Lower leg skin (tissue), 4 donors: ENCODE measurements at regions not wholly inside any gene's neighbourhood (a gene's known extent, or its start where the extent isn't known, plus 50 kb on each side); places are given as distances from the start of the nearest gene placed in this dataset.

ENCODE experiments used
- DNase-seq, 2 donors: peaks; one replicate each; pipeline ENCODE4 v3.0.0-alpha.2; 2019; ENCODE audit warnings: low spot score in 2 of 2
- H3K4me3 ChIP-seq: fragments of 200-600 bp; sonication (generic); 2 replicates; pipeline ENCODE4 v1.5.1; 2017; ENCODE audit warnings: mild to moderate bottlenecking, low read depth; ENCODE audit not compliant: poor library complexity, severe bottlenecking
- CTCF ChIP-seq, 3 donors: fragments of 450-650 bp; IDR thresholded peaks; one replicate each; pipeline ENCODE4 v1.5.1; 2016; ENCODE audit warnings: antibody characterized with exemption in 3 of 3, mild to moderate bottlenecking in 3 of 3, moderate library complexity in 2 of 3
- POLR2A ChIP-seq, 2 donors: fragments of 450-650 bp; IDR thresholded peaks; one replicate each; pipeline ENCODE4 v1.6.1; 2016 to 2017; ENCODE audit warnings: antibody characterized with exemption in 2 of 2, mild to moderate bottlenecking in 1 of 2, moderate library complexity in 1 of 2
- WGBS, 2 donors: methylation state at CpG; one replicate each; pipeline ENCODE4 v1.1.5; 2018; 5-methylcytosine and 5-hydroxymethylcytosine counted together
- intact Hi-C: fragments of 100-400 bp; cut with DNase I; formaldehyde crosslinking; loops from one replicate; pipeline ENCODE4 v1.15.0; 2023; ENCODE audit warnings: low total_unique reads

- DNase-seq: peak; percentile 19 to 92
- 14 to 17% methylated on average over 24 to 26 of the region's 26 CpGs for WGBS, 2 donors
- intact Hi-C loops: loop anchor here (10.0 kb wide), 1 partner anchor 856 kb away; no protein-coding TSS in a partner anchor
- no peak for TF ChIP-seq POLR2A (IDR thresholded peaks at IDR 0.05)
- H3K4me3 ChIP-seq: peak overlapping the region; percentile 22
Measured at GRCh38 chr13:99658261-99658991, 157.2 kb downstream of the TM9SF2 start.

- H3K4me3 ChIP-seq: peak overlapping the region; percentile 22
- DNase-seq: peak in 1 of 2 donors; percentile 88
- TF ChIP-seq POLR2A (IDR thresholded peaks at IDR 0.05) (no peak), CTCF (IDR thresholded peaks at IDR 0.05) (no peak)
- intact Hi-C loops: loop anchor here (10.0 kb wide), 1 partner anchor 857 kb away; no protein-coding TSS in a partner anchor
- 20 to 43% methylated on average over 29 of the region's 29 CpGs for WGBS, 2 donors
Measured at GRCh38 chr13:99657848-99658260, 156.6 kb downstream of the TM9SF2 start.

DNA sequence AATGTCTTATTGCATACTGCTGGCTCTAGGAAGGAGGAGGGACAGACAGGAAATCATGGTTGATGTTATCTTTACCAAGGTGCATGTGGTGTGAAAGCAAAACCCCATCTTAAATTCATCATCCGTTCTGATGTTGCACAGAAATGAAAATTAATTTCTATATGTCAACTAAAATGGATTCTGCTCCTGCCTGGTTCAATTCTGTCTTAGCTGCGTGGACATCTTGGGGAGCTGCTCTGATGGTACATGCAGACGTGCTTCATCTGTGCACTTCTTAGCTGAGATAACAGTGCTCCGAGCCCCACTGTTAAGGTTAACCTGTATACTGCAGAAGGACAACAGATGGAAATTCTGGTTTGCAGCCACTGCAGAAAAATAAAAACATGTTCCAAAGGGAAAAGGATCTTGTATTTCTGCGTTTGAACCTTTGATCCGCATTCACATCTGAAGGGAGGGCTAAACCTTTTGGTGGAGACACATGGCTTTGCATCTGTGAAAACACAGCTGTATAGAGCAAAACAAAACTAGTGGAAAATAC is 155.6 kb downstream of the TM9SF2 start:
- H3K4me3 ChIP-seq: no peak overlapping the region
- DNase-seq: no peak
- intact Hi-C loops: loop anchor here (10.0 kb wide), 1 partner anchor 858 kb away; no protein-coding TSS in a partner anchor
- TF ChIP-seq CTCF (IDR thresholded peaks at IDR 0.05): no peak
- WGBS, 2 donors: 82 to 83% methylated on average over 6 of the region's 6 CpGs

DNA sequence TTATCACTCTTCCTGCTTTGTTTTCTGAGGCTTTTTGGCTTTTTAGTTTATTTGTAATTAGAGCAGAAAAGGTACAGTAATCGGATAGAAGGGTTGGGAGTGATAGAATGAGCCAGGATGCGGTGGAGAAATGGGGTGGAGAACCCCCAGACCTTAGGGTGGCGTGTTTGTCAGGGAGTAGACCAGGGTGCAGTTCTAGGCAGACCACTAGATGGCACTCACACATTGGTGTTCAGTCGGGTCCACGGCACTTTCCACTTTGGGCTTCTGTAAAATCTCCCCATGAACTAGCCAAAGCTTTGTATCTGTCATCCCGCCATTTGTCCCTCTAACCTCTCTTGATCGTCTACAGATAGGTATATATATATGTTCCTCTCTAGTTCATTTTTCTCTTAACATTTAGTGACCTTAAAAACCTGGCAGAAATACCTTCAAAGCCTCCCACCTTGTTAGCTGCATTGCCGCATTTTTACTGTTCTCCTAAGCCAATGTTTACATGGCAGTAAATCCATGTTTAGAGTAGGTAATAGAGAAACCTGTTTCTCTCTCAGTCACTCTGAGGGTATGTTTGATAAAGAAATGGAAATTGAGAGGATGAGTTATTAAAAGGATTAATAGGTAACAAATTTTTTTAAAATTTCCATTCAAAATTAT is 154.9 kb downstream of the TM9SF2 start:
- intact Hi-C loops: loop anchor here (10.0 kb wide), 1 partner anchor 859 kb away; no protein-coding TSS in a partner anchor
- WGBS, 2 donors: 14 to 16% methylated on average over 8 of the region's 8 CpGs
- TF ChIP-seq POLR2A (IDR thresholded peaks at IDR 0.05) (no peak), CTCF (IDR thresholded peaks at IDR 0.05) (peak in 1 of 3 donors; percentile 91)
- DNase-seq: peak; percentile 75 to 93
- H3K4me3 ChIP-seq: no peak overlapping the region

GRCh38 chr13:99655351-99656091 is 154.2 kb downstream of the TM9SF2 start:
- intact Hi-C loops: loop anchor here (10.0 kb wide), 1 partner anchor 859 kb away; no protein-coding TSS in a partner anchor
- no peak overlapping the region for H3K4me3 ChIP-seq
- no peak for DNase-seq
- TF ChIP-seq POLR2A (IDR thresholded peaks at IDR 0.05) (no peak), CTCF (IDR thresholded peaks at IDR 0.05) (no peak)
- WGBS, 2 donors: 74 to 75% methylated on average over 17 of the region's 17 CpGs
